GM18499 (cell line): ENCODE measurements at regions not wholly inside any gene's neighbourhood (a gene's known extent, or its start where the extent isn't known, plus 50 kb on each side); places are given as distances from the start of the nearest gene placed in this dataset.

ENCODE experiments used
- ATAC-seq: cut with Tn5 transposase; IDR thresholded peaks from one replicate; pipeline ENCODE4 v1.9.1; 2021; ENCODE audit warnings: moderate number of reproducible peaks; ENCODE audit not compliant: insufficient read depth, unreplicated experiment

DNA sequence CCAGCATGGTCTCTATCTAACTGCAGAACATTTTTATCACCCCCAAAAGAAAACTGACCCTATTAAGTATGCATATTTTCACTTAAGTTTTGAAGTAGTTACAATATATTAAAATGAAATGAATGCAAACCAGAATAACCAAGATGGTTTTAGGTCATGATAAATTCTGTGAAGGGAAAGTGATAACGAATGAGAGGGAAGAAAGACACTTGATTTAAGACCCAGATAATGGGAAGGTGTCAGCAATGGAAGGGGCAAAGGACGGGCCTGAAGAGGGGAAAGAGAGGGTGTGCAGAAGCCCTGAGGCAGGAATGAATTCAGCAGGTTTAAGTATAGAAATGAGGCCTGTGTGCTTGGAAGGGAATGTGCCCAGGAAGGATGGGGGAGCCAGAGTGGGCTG, 61.1 kb upstream of the IGFBP3 start:
- no peak for ATAC-seq

GRCh38 chr7:45980973-45981372, 59.9 kb upstream of the IGFBP3 start:
- ATAC-seq: no peak

DNA sequence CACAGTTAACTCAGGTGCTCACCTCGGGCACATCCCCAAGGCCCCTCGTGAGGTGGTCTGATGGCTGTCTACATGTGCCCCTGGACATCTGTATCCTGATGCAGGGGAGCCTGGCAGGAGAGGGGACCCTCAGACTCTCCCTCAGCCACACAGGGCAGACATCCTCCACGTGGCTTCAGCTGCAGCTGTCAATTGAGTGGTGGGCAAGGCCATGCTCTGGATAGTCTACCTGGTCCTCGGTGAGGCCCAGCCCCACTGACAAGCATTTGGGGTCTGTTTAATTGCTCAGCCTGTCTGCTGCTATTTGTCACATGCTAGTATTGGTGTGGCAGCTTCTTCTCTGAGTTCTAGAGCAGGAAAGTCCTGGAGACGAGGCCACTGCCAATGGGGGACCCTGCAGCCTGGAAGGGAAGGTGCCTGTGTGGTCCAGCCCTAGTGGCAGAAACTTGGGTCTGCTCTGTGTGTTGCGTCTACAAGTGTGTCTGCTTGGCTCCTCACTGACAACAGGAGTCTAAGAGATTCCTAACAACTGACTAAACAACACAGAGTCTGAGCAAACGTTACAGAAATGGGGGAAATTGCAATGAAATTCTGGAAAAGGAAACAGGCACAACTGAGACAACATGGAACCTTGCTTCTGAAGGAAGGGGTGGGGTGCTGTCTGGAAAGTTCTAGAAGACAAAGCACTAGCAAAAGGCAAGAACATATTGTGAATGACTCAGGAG, 59.3 kb upstream of the IGFBP3 start:
- no peak for ATAC-seq

GRCh38 chr7:45979275-45980180, 58.5 kb upstream of the IGFBP3 start:
- ATAC-seq: no peak

DNA sequence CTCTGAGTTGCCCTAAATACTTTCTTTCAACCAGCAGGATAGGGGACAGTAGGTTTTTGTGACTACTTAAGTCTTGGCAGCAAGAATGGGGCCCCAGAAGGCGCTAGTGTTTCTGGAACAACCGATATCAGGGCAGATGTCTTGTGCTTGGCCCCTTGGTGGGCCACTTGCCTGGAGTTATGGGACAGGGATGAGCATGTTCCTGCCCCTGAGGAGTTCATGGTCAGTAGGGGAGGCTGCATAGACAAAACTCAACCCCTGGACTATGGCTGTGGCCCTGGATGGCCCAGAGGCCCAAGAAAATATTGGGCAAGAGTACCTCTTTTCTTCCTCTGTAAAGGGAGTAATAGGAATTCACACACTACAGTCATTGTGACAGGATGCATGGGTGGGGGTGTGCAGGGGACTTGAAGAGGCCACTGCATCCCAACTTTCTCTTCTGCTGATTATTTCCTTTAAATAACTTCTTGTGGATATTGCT, 57.7 kb upstream of the IGFBP3 start:
- ATAC-seq: no peak

DNA sequence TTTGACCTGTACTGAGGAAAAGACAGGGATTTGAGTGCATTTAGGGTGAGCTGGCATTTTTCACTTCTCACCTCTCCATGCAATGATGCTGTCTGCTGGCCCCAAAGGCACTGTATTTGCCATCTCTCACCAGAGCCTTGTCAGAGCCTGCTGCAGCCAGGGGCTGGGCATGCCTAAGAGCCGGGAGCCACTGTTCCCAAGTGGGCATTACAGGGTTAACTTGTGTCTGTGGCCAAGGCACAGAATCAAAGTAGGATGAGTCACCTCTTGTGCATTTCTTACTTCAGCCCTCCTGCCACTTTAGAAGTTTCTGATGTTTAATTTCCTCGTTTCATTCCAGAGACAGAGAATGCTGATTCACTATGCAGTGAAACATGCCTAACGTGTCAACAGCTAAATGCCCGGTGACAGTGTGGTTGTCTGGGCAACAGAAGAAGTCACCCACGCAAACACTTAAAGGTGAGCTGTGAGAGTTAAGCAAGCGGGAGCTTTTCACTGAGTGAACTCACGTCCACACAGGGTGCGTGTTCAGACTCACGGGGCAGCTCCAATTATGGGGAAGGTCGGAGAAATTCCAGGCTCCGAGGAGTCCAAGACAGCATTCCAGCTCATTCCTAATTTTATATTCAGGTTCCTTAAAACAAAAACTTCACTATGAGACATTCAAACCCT, 57.1 kb upstream of the IGFBP3 start:
- no peak for ATAC-seq

- no peak for ATAC-seq
Measured at GRCh38 chr7:45977256-45977780, 56.2 kb upstream of the IGFBP3 start.

DNA sequence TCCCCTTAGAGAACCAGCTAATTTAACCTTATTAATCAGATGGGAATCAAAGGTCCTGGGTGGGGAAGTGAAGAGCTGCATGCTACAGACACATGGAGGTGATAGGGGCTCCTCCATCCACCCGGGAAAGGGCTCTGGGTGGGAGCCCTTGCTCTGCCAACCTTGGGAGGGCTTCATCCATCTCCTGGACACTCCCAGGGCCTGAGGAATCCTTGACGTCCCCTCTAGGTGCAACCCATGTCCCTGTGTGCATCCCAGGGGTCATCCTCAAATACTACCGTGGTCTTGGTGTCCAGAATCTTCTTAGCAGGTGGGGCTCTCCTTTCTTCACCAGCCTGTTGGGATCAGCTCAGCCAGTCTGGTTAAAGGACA, 55.4 kb upstream of the IGFBP3 start:
- no peak for ATAC-seq

DNA sequence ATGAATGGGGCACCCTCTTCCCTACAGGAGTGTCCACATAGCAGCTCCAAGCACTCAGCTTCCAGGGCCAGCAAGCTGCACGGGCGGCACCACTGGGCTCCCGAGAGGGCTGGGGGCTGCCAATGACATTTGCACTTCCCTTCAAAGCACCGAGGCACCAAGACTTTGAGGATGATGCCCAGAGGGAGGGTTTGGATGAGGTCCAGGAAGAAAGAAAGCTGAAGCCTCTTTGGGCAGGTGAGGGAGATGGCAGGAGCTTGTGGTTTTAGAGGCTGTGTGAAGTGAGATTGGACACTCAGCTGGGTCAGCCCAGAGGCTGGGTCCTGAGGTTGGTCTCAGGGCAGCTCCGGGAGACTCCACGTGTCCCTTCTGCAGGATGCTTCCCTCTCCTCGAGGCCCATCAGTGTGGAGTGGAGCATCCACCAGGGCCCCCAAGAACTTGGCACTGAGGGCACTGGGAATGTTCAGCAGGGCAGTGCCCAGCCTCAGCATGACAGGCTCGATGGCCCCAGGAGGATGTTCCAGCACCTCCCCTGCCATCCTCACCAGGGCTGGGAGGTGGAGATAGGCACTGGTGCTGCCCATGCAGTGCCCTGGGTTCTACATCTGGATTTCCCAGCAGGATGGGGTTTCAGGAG, 54.9 kb upstream of the IGFBP3 start:
- ATAC-seq: no peak

- ATAC-seq: no peak
Measured at GRCh38 chr7:45975367-45975766, 54.3 kb upstream of the IGFBP3 start.

GRCh38 chr7:45974540-45975360, 53.7 kb upstream of the IGFBP3 start:
- no peak for ATAC-seq

DNA sequence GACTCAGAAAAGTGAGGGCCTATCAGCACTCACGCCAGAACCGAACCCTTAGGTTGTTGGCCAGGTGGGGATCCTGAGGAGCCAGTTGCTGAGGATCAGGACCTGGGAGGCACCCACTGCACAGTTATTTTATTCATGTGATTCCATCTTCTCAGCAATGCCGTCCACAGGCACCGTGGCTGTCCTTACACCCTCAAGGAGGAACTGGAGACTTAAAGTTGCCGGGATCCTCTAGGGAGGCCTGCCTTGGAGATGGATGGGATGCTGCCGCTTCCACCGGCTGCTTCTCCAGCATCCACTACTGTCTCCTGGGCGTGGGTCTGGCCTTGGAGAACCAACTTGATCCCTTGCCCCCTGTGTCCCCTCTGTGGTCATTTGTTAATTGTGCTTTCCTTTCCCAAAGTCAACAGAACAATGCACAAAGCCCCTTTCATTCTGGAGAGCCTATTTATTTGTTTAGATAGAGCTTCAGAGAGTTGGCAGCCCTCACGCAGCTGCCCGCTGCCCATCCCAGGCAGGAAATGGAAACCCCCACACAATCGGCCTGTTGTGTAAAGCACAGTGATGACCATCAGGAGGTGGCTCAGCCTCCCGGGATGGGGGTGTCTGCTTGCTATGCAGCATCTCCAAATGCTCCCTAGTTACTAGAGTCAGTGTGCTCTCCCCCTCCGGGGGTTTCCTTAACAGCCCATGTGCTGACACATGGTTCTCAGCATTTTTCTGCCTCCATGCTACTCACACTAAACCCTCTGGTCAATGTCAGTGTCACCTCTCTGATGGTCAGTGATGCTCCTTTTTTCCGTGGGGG, 52.9 kb upstream of the IGFBP3 start:
- ATAC-seq: no peak

DNA sequence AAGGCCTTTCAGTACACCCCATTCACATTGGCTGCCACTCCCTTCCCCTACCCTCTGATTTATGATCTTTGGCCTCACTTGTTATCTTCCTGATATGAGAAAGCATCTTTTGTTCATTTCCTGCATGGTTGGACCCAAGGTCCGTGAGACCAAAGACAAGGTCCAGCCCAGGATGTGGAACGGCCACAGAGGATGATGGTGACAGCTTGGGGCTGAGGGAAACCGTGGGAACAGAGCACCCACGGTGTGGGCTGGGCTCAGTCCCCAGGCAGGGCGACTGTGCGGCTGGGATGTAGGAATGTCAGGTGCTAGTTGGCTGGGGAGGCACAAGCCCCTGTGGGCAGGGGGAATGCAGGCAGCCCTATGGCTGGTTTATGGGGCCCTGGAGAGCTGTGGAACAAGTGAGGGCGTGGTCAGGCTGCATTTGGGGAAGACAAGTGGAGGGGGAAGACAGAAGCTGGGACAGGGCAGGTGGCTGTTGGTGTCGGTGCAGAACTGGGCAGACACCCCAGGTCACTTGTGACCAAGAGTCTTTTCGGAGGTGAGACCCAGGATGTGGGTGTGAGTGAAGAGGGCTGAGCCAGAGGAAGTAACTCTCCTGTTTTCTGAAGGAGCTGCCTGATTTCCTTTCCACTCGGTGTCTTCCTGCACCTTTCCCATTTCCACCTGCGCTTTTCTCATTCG, 51.7 kb upstream of the IGFBP3 start:
- no peak for ATAC-seq

- no peak for ATAC-seq
Measured at GRCh38 chr7:45971661-45972175, 50.6 kb upstream of the IGFBP3 start.

DNA sequence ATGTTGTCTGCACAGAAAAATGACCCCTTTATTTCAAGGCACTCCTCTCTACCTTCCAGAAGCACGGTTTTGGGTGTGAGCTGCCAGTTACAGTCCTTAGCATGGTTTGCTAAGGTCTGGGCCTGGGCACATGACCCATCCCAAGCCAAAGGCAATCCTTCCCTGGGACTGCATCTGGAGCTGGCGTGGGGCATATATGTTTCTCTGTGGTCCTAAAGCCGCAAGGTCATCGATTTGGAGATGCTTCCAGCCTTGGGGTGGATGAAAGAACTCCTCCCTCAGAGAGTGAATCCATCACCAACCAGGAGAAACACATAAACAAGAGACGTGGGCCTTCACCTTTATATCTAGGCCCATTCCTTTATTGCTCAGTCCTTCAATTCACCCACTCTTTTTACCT, 50.1 kb upstream of the IGFBP3 start:
- no peak for ATAC-seq
